ENCODE measurements at regions not wholly inside any gene's neighbourhood (a gene's known extent, or its start where the extent isn't known, plus 50 kb on each side); places are given as distances from the start of the nearest gene placed in this dataset.

- TF ChIP-seq ZNF277 (CRISPR knock-in tag; IDR thresholded peaks at IDR 0.05; ENCODE audit: borderline replicate concordance): no peak
Measured at GRCh38 chr5:159837860-159838259, 78.4 kb upstream of the ADRA1B start (continued).

- DNase-seq (ENCODE audit: extremely low read depth in 1 of 4, low spot score in 3 of 4) (no peak), ATAC-seq (no peak), FAIRE-seq (no peak)
- Histone ChIP-seq H3K9me3 (replicated peaks; ENCODE audit: control insufficient read depth, insufficient read depth, low read depth, low read length) (no peaks in the 10 kb centered on the region), H3K27me3 (ENCODE audit: control insufficient read depth in 2 of 2, insufficient read depth in 2 of 2, low read length in 2 of 2) (no peaks in the 10 kb centered on the region), H3K4me1 (replicated peaks in 1 of 2; ENCODE audit: control insufficient read depth in 2 of 2, insufficient read depth in 2 of 2, low read length in 2 of 2) (no peaks in the 10 kb centered on the region), H3K36me3 (ENCODE audit: control insufficient read depth, insufficient read depth, low read length) (no peaks in the 10 kb centered on the region), H3K9me1 (ENCODE audit: control insufficient read depth, insufficient read depth, low read length) (no peaks in the 10 kb centered on the region), H2AFZ (ENCODE audit: low read depth, low read length) (no peak overlapping the region), H3K4me3 (no peak overlapping the region), H3K79me2 (ENCODE audit: control insufficient read depth, insufficient read depth, low read length) (no peaks in the 10 kb centered on the region), H3K27ac (ENCODE audit: extremely low read depth, low read depth, low read length) (no peak overlapping the region), H3K9ac (ENCODE audit: insufficient read depth in 1 of 2, low read depth in 2 of 2, low read length in 2 of 2) (no peak overlapping the region), H3K4me2 (ENCODE audit: insufficient read depth, low read length) (no peak overlapping the region), H4K20me1 (replicated peaks; ENCODE audit: control insufficient read depth, insufficient read depth, low read length) (no peaks in the 10 kb centered on the region; the same call in 1 of the 2 replicates)
- CTCF ChIA-PET (ENCODE audit: low intra/inter-chr PET ratio): no interaction called here
- in situ Hi-C loops (cut with MboI): no loop called here
- intact Hi-C loops (cut with micrococcal nuclease): no loop called here
- WGBS (ENCODE audit: insufficient coverage, low coverage, missing lambda C conversion rate): 3% methylated on average over 8 of the region's 8 CpGs
- no TSS peak for BruUV-seq (replicated peaks)
- POLR2A ChIA-PET: no interaction called here
- no peak for TF ChIP-seq ZNF121 (CRISPR knock-in tag; conservative IDR thresholded peaks at IDR 0.05)
- TF ChIP-seq FUS (optimal IDR thresholded peaks at IDR 0.05; ENCODE audit: low read depth, low read length): no peak
- no peak for TF ChIP-seq ZBTB2 (IDR thresholded peaks at IDR 0.05)
- no peak for TF ChIP-seq ZNF586 (CRISPR knock-in tag; conservative IDR thresholded peaks at IDR 0.05)
- no peak for TF ChIP-seq NFYB (IDR thresholded peaks at IDR 0.05; ENCODE audit: extremely low read depth, insufficient read length)
- TF ChIP-seq MBD2 (IDR thresholded peaks at IDR 0.05; ENCODE audit: borderline replicate concordance, low read depth): no peak
- TF ChIP-seq ZNF780A (CRISPR knock-in tag; IDR thresholded peaks at IDR 0.05): no peak
- no peak for TF ChIP-seq ZNF398 (CRISPR knock-in tag; IDR thresholded peaks at IDR 0.05)
- no peak for TF ChIP-seq ESRRA (IDR thresholded peaks at IDR 0.05; ENCODE audit: borderline replicate concordance, low read depth)
- TF ChIP-seq KDM4B (IDR thresholded peaks at IDR 0.05; ENCODE audit: borderline replicate concordance in 2 of 2, low read depth in 1 of 2): no peak
- no peak for TF ChIP-seq CEBPZ (IDR thresholded peaks at IDR 0.05; ENCODE audit: borderline replicate concordance, low read depth, low read length)
- TF ChIP-seq EZH2 (IDR thresholded peaks at IDR 0.05; ENCODE audit: borderline replicate concordance, low read depth, low read length): no peak
Measured at GRCh38 chr5:159838551-159839222, 77.6 kb upstream of the ADRA1B start.
